ENCODE measurements at regions not wholly inside any gene's neighbourhood (a gene's known extent, or its start where the extent isn't known, plus 50 kb on each side); places are given as distances from the start of the nearest gene placed in this dataset.

GRCh38 chr9:28899267-28899666 lies 1326.0 kb upstream of the C9orf72 start:
- Histone ChIP-seq H4K20me1 (ENCODE audit: insufficient read depth) (no peaks in the 10 kb centered on the region), H3K9me3 (ENCODE audit: control insufficient read depth in 1 of 2, insufficient read depth in 1 of 2, low read depth in 1 of 2, low read length in 2 of 2) (no peaks in the 10 kb centered on the region), H3K79me2 (ENCODE audit: insufficient read depth, low read length) (no peaks in the 10 kb centered on the region), H3K4me3 (replicated peaks in 1 of 2; ENCODE audit: low read depth in 1 of 2, low read length in 2 of 2) (no peak overlapping the region), H2AFZ (ENCODE audit: low read depth, low read length, poor library complexity, severe bottlenecking) (no peak overlapping the region), H3K9me2 (ENCODE audit: insufficient read depth) (no peaks in the 10 kb centered on the region), H3K27me3 (ENCODE audit: insufficient read depth, low read length) (no peaks in the 10 kb centered on the region), H3K4me2 (ENCODE audit: low read length) (no peak overlapping the region), H3K4me1 (ENCODE audit: control insufficient read depth in 1 of 2, insufficient read depth in 2 of 2, low read length in 2 of 2) (no peaks in the 10 kb centered on the region), H3K36me3 (ENCODE audit: control insufficient read depth in 1 of 2, insufficient read depth in 2 of 2, low read length in 2 of 2) (no peaks in the 10 kb centered on the region), H3K27ac (ENCODE audit: low read depth, low read length) (no peak overlapping the region), H3K9ac (ENCODE audit: low read length) (no peak overlapping the region)
- intact Hi-C loops (cut with micrococcal nuclease): no loop called here
- no peak for ATAC-seq
- no peak for DNase-seq (ENCODE audit: low read depth, low spot score)
- no TSS peak for BruUV-seq (replicated peaks)
- POLR2A ChIA-PET: no interaction called here
- CTCF ChIA-PET: no interaction called here
- RAD21 ChIA-PET (ENCODE audit: low non-redundant PET in 1 of 2, low total read pairs in 2 of 2, uncharacterized antibody in 2 of 2, unreplicated experiment in 2 of 2): no interaction called here
- no peak for TF ChIP-seq POLR2A (IDR thresholded peaks at IDR 0.05; ENCODE audit: borderline replicate concordance, extremely low read depth, insufficient read depth, insufficient read length)
- no peak for TF ChIP-seq SRF (IDR thresholded peaks at IDR 0.05; ENCODE audit: low read depth)
- TF ChIP-seq CEBPB (IDR thresholded peaks at IDR 0.05; ENCODE audit: low read depth): no peak

GRCh38 chr9:28899926-28900325 lies 1326.6 kb upstream of the C9orf72 start:
- ATAC-seq: no peak
- ChIA-PET CTCF (no interaction called here), POLR2A (no interaction called here), RAD21 (ENCODE audit: low non-redundant PET in 1 of 2, low total read pairs in 2 of 2, uncharacterized antibody in 2 of 2, unreplicated experiment in 2 of 2) (no interaction called here)
- Histone ChIP-seq H3K27me3 (ENCODE audit: insufficient read depth, low read length) (no peaks in the 10 kb centered on the region), H3K9ac (ENCODE audit: low read length) (no peak overlapping the region), H3K79me2 (ENCODE audit: insufficient read depth, low read length) (no peaks in the 10 kb centered on the region), H3K36me3 (ENCODE audit: control insufficient read depth in 1 of 2, insufficient read depth in 2 of 2, low read length in 2 of 2) (no peaks in the 10 kb centered on the region), H3K4me3 (replicated peaks in 1 of 2; ENCODE audit: low read depth in 1 of 2, low read length in 2 of 2) (no peak overlapping the region), H3K9me2 (ENCODE audit: insufficient read depth) (no peaks in the 10 kb centered on the region), H3K4me2 (ENCODE audit: low read length) (no peak overlapping the region), H4K20me1 (ENCODE audit: insufficient read depth) (no peaks in the 10 kb centered on the region), H3K27ac (ENCODE audit: low read depth, low read length) (no peak overlapping the region), H2AFZ (ENCODE audit: low read depth, low read length, poor library complexity, severe bottlenecking) (no peak overlapping the region), H3K9me3 (ENCODE audit: control insufficient read depth in 1 of 2, insufficient read depth in 1 of 2, low read depth in 1 of 2, low read length in 2 of 2) (no peaks in the 10 kb centered on the region), H3K4me1 (ENCODE audit: control insufficient read depth in 1 of 2, insufficient read depth in 2 of 2, low read length in 2 of 2) (no peaks in the 10 kb centered on the region)
- DNase-seq (ENCODE audit: low read depth, low spot score): no peak
- no TSS peak for BruUV-seq (replicated peaks)
- TF ChIP-seq SRF (IDR thresholded peaks at IDR 0.05; ENCODE audit: low read depth) (no peak), CTCF (IDR thresholded peaks at IDR 0.05 in 2 of 3, conservative IDR thresholded peaks at IDR 0.05 in 1 of 3; ENCODE audit: borderline replicate concordance in 1 of 3, insufficient read depth in 1 of 3, low read depth in 2 of 3, low read length in 2 of 3) (no peak), YY1 (IDR thresholded peaks at IDR 0.05; ENCODE audit: extremely low read depth, insufficient replicate concordance, low read depth, low read length) (no peak), CBX3 (IDR thresholded peaks at IDR 0.05; ENCODE audit: low read depth) (no peak), ZFX (IDR thresholded peaks at IDR 0.05) (no peak), POLR2AphosphoS5 (IDR thresholded peaks at IDR 0.05; ENCODE audit: low read depth, low read length) (no peak), JUND (IDR thresholded peaks at IDR 0.05) (no peak), REST (IDR thresholded peaks at IDR 0.05; ENCODE audit: low read depth) (no peak), TCF7L2 (IDR thresholded peaks at IDR 0.05; ENCODE audit: borderline replicate concordance, extremely low read depth, insufficient read depth, insufficient read length) (no peak), EZH2 (IDR thresholded peaks at IDR 0.05) (no peak), SP1 (IDR thresholded peaks at IDR 0.05; ENCODE audit: low read depth) (no peak)
- intact Hi-C loops (cut with micrococcal nuclease): no loop called here
